Endodermal cell (in vitro differentiated cells): ENCODE measurements at regions not wholly inside any gene's neighbourhood (a gene's known extent, or its start where the extent isn't known, plus 50 kb on each side); places are given as distances from the start of the nearest gene placed in this dataset.

Experiments
- DNase-seq: peaks from one replicate; pipeline ENCODE4 v3.0.0-alpha.2; 2017
- H3K27ac ChIP-seq: 2 replicates; pipeline ENCODE4 v1.5.1; 2013; ENCODE audit warnings: mild to moderate bottlenecking, low read depth, low read length, moderate library complexity
- H3K27me3 ChIP-seq: 2 replicates; pipeline ENCODE4 v1.6.1; 2013; ENCODE audit warnings: mild to moderate bottlenecking, low read length, moderate library complexity; ENCODE audit not compliant: insufficient read depth, control insufficient read depth, poor library complexity, severe bottlenecking
- H3K36me3 ChIP-seq: 2 replicates; pipeline ENCODE4 v1.7.0; 2013; ENCODE audit warnings: mild to moderate bottlenecking, low read length, moderate library complexity; ENCODE audit not compliant: control insufficient read depth, insufficient read depth
- H3K4me1 ChIP-seq: one replicate; pipeline ENCODE4 v1.7.0; 2013; ENCODE audit warnings: low read length; ENCODE audit not compliant: control insufficient read depth, insufficient read depth
- H3K4me3 ChIP-seq: 2 replicates; pipeline ENCODE4 v1.5.1; 2013; ENCODE audit warnings: mild to moderate bottlenecking, low read length, moderate library complexity
- H3K9ac ChIP-seq: 2 replicates; pipeline ENCODE4 v1.6.1; 2013; ENCODE audit warnings: mild to moderate bottlenecking, low read length, moderate library complexity; ENCODE audit not compliant: poor library complexity, severe bottlenecking; ENCODE audit errors: extremely low read depth
- H3K9me3 ChIP-seq: 2 replicates; pipeline ENCODE4 v1.6.1; 2013; ENCODE audit warnings: mild to moderate bottlenecking, low read length, moderate library complexity; ENCODE audit not compliant: control insufficient read depth
- H3K27ac Mint-ChIP-seq: 2 replicates; pipeline ENCODE4 v1.8.0; 2020; ENCODE audit warnings: mixed read lengths
- H3K27me3 Mint-ChIP-seq: 2 replicates; pipeline ENCODE4 v1.8.0; 2021; ENCODE audit warnings: mild to moderate bottlenecking, mixed read lengths; ENCODE audit not compliant: insufficient read depth
- H3K36me3 Mint-ChIP-seq: 2 replicates; pipeline ENCODE4 v1.8.0; 2020; ENCODE audit warnings: low read depth, mixed read lengths
- H3K4me1 Mint-ChIP-seq: 2 replicates; pipeline ENCODE4 v1.8.0; 2020; ENCODE audit warnings: mixed read lengths
- H3K4me3 Mint-ChIP-seq: 2 replicates; pipeline ENCODE4 v1.8.0; 2020; ENCODE audit warnings: mild to moderate bottlenecking, moderate library complexity, mixed read lengths
- H3K9me3 Mint-ChIP-seq: 2 replicates; pipeline ENCODE4 v1.8.0; 2020; ENCODE audit warnings: mild to moderate bottlenecking, mixed read lengths
- CTCF ChIP-seq: fragments of 200-600 bp; sonication (generic); conservative IDR thresholded peaks from 2 replicates; pipeline ENCODE4 v1.5.0; 2021; ENCODE audit warnings: antibody characterized with exemption, mild to moderate bottlenecking
- WGBS, 2 experiments: methylation state at CpG; one replicate each; pipeline versions ENCODE4 v1.1.5 to v1.1.7; 2013; ENCODE audit warnings: missing lambda C conversion rate in 2 of 2, mixed read lengths in 1 of 2; ENCODE audit not compliant: insufficient coverage in 1 of 2, insufficient read length in 1 of 2; 5-methylcytosine and 5-hydroxymethylcytosine counted together

GRCh38 chr4:141387299-141387698, 166.6 kb downstream of the ZNF330 start:
- H3K9ac ChIP-seq = no peak overlapping the region
- H3K9me3 Mint-ChIP-seq = peaks cover 4% of the 10 kb centered on the region
- H3K9me3 ChIP-seq = no peaks in the 10 kb centered on the region
- H3K4me1 Mint-ChIP-seq = no peaks in the 10 kb centered on the region
- no peaks in the 10 kb centered on the region for H3K27me3 Mint-ChIP-seq
- no peaks in the 10 kb centered on the region for H3K4me1 ChIP-seq
- no peak for DNase-seq
- TF ChIP-seq CTCF = no peak
- no peak overlapping the region for H3K27ac Mint-ChIP-seq
- no peaks in the 10 kb centered on the region for H3K36me3 ChIP-seq
- H3K4me3 Mint-ChIP-seq = no peak overlapping the region
- no peaks in the 10 kb centered on the region for H3K36me3 Mint-ChIP-seq
- no peak overlapping the region for H3K4me3 ChIP-seq
- no peaks in the 10 kb centered on the region for H3K27me3 ChIP-seq
- no peak overlapping the region for H3K27ac ChIP-seq
- WGBS, 2 experiments = 80 to 97% methylated on average over 1 to 2 of the region's 2 CpGs

- no peak overlapping the region for H3K4me3 Mint-ChIP-seq
- H3K27me3 Mint-ChIP-seq = no peaks in the 10 kb centered on the region
- Histone ChIP-seq H3K9me3 (no peaks in the 10 kb centered on the region), H3K9ac (no peak overlapping the region), H3K27ac (no peak overlapping the region), H3K4me3 (no peak overlapping the region), H3K27me3 (no peaks in the 10 kb centered on the region), H3K36me3 (no peaks in the 10 kb centered on the region), H3K4me1 (no peaks in the 10 kb centered on the region)
- WGBS, 2 experiments = 88 to 93% methylated on average over 3 of the region's 3 CpGs
- TF ChIP-seq CTCF = no peak
- no peaks in the 10 kb centered on the region for H3K4me1 Mint-ChIP-seq
- no peaks in the 10 kb centered on the region for H3K36me3 Mint-ChIP-seq
- no peaks in the 10 kb centered on the region for H3K9me3 Mint-ChIP-seq
- no peak overlapping the region for H3K27ac Mint-ChIP-seq
- DNase-seq = no peak
Observed at GRCh38 chr4:141388481-141388880, 167.8 kb downstream of the ZNF330 start.

- Mint-ChIP-seq H3K4me1 (no peaks in the 10 kb centered on the region), H3K9me3 (no peaks in the 10 kb centered on the region), H3K27ac (no peak overlapping the region), H3K4me3 (no peak overlapping the region), H3K27me3 (no peaks in the 10 kb centered on the region), H3K36me3 (no peaks in the 10 kb centered on the region)
- 87% methylated on average over 1 of the region's 1 CpG; no CpG with 5 or more reads in 1 of the 2 experiments for WGBS, 2 experiments
- TF ChIP-seq CTCF = no peak
- Histone ChIP-seq H3K9ac (no peak overlapping the region), H3K4me3 (no peak overlapping the region), H3K36me3 (no peaks in the 10 kb centered on the region), H3K4me1 (no peaks in the 10 kb centered on the region), H3K9me3 (no peaks in the 10 kb centered on the region), H3K27ac (no peak overlapping the region), H3K27me3 (no peaks in the 10 kb centered on the region)
- DNase-seq = no peak
Observed at GRCh38 chr4:141389649-141390048, 169.0 kb downstream of the ZNF330 start.
